Fibroblast of villous mesenchyme (primary cell): ENCODE measurements at regions not wholly inside any gene's neighbourhood (a gene's known extent, or its start where the extent isn't known, plus 50 kb on each side); places are given as distances from the start of the nearest gene placed in this dataset.

Experiments
- DNase-seq: peaks from one replicate; pipeline ENCODE4 v3.0.0-alpha.2; 2010; ENCODE audit warnings: low read depth
- H3K4me3 ChIP-seq: 2 replicates; pipeline ENCODE4 v1.5.1; 2011; ENCODE audit warnings: low read depth, mild to moderate bottlenecking, low read length
- TF ChIP-seq, protein P1 (sequence below): IDR thresholded peaks from 2 replicates; pipeline ENCODE4 v1.5.1; 2012; ENCODE audit warnings: low read depth, mild to moderate bottlenecking, low read length; ENCODE audit not compliant: insufficient read depth

DNA sequence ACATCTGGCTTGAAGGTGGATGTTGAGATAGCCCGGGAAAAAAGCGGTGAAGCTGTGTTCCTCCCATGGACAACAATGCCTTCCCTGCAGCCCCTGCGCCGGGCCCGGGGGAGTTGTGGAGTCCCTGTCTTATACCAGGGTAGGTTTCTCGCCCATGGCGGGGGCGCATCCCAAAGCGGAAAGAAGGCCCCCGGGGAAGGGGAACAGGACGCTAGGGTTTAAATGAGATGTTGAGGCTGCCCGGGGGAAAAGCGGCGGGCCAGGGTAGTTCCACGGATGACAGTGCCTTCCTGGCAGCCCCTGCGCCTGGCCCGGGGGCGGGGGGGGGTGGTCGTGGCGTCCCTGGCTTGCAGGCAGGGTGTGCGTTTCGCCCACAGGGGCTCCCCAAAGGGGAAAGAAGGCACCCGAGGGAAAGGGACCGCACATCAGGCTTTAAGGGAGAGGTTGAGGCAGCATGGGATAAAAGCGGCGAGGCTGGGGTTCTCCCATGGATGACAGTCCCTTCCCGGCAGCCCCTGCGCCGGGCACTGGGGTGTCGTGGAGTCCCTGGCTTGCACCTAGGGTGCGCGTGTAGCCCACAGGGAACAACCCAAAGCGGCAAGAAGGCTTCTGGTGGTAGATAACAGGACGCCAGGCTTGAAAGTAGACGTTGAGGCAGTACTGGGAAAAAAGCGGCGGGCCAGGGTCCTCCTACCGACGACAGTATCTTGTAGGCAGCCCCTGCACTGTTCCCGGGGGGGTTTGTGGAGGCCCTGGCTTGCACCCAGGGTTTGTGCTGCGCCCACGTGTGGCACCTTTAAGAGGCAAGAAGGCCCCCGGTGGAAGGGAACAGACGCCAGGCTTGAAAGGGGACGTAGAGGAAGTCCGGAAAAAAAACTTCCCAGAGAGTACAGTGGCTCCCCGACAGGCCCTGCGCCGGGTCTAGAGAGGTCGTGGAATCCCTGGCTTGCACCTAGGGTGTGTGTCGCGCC is 160.8 kb upstream of the ALG10B start:
- TF ChIP-seq, protein P1, sequence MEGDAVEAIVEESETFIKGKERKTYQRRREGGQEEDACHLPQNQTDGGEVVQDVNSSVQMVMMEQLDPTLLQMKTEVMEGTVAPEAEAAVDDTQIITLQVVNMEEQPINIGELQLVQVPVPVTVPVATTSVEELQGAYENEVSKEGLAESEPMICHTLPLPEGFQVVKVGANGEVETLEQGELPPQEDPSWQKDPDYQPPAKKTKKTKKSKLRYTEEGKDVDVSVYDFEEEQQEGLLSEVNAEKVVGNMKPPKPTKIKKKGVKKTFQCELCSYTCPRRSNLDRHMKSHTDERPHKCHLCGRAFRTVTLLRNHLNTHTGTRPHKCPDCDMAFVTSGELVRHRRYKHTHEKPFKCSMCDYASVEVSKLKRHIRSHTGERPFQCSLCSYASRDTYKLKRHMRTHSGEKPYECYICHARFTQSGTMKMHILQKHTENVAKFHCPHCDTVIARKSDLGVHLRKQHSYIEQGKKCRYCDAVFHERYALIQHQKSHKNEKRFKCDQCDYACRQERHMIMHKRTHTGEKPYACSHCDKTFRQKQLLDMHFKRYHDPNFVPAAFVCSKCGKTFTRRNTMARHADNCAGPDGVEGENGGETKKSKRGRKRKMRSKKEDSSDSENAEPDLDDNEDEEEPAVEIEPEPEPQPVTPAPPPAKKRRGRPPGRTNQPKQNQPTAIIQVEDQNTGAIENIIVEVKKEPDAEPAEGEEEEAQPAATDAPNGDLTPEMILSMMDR: no peak
- H3K4me3 ChIP-seq: no peak overlapping the region
- no peak for DNase-seq

DNA sequence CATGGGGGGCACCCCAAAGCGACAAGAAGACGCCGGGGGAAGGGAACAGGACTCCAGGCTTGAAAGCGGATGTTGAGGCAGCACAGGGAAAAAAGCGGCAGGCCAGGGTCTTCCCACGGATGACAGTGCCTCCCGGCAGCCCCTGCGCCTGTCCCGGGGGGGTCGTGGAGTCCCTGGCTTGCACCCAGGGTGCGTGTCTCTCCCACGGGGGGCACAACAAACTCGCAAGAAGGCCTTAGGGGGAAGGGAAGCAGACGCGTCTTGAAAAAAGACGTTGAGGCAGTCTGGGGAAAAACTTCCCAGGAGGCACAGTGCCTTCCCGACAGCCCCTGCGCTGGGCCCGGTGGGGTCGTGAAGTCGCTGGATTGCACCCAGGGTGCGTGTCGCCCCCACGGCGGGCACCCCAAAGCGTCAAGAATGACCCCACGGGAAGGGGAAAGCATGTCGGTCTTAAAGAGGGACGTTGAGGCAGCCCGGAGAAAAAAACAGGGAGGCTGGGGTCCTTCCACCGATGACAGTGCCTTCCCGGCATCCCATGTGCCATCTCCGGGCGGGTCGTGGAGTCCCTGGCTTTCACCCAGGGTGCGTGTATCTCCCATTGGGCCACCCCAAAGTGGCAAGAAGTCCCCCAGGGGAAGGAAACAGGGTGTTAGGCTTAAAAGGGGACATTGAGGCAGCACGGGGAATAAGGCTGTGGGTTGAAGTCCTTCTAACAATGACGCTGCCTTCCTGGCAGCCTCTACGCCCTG is 159.9 kb upstream of the ALG10B start:
- no peak overlapping the region for H3K4me3 ChIP-seq
- TF ChIP-seq, protein P1: no peak

DNA sequence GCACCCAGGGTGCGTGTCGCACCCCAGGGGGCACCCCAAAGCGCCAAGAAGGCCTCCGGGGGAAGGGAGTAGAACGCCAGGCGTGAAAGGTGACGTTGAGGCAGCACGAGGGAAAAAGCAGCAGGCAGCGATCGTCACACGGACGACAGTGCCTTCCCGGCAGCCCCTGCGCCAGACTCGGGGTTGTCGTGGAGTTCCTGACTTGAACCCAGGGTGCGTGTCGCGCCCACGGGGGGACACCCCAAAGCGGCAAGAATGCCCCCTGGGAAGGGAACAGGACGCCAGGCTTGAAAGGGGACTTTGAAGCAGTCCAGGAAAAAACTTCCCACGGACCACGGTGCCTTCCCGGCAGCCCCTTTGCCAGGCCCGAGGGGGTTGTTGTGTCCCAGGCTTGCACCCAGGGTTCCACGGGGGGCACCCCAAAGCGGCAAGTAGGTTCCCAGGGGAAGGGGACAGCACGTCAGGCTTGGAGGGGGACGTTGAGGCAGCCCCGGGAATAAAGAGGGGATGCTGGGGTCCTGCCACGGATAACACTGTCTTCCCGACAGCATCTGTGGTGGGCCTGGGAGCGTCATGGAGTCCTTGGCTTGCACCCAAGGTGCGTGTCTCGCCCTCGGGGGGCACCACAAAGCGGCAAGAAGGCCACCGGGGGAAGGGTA is 159.2 kb upstream of the ALG10B start:
- DNase-seq: no peak
- TF ChIP-seq, protein P1: no peak
- no peak overlapping the region for H3K4me3 ChIP-seq

More for the DNA sequence above, 159.9 kb upstream of the ALG10B start:
- DNase-seq: no peak

DNA sequence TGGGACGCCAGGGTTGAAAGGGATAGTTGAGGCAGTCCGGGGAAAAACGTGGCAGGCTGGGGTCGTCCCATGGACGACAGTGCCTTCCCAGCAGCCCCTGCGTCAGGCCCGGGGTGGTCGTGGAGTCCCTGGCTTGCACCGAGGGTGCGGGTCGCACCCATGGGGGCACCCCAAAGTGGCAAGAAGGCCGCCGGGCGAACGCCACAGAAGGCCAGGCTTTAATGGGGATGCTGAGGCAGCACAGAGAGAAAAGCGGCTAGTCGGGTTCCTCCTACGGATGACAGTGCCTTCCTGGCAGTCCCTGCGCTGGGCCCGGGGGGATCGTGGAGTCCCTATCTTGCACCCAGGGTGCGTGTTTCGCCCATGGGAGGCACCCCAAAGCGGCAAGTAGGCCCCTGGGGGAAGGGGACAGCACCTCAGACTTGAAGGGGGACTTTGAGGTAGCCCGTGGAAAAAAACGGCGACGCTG is 158.6 kb upstream of the ALG10B start:
- H3K4me3 ChIP-seq: no peak overlapping the region
- DNase-seq: no peak
- TF ChIP-seq, protein P1: no peak

DNA sequence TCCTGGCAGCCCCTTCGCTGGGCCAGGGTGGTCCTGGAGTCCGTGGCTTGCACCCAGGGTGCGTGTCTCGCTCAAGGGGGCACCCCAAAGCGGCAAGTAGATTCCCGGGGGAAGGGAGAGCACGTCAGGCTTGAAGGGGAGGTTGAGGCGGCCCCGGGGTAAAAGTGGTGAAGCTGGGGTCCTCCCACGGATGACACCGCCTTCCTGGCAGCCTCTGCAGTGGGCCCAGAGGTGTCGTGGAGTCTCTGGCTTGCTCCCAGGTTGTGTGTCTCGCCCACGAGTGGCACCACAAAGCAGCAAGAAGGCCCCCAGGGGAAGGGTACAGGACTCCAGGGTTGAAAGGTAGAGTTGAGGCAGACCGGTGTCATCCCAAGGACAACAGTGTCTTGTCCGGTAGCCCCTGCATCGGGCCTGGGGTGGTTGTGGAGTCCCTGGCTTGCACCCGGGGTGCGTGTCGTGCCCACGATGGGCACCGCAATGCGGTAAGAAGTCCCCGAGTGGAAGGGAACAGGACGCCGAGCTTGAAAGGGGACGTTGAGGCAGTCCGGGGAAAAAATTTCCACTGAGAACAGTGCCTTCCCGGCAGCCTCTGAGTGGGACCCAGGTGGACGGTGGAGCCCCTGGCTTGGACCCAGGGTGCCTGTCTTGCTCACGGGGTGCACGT is 158.0 kb upstream of the ALG10B start:
- DNase-seq: no peak
- TF ChIP-seq, protein P1: no peak
- H3K4me3 ChIP-seq: no peak overlapping the region

DNA sequence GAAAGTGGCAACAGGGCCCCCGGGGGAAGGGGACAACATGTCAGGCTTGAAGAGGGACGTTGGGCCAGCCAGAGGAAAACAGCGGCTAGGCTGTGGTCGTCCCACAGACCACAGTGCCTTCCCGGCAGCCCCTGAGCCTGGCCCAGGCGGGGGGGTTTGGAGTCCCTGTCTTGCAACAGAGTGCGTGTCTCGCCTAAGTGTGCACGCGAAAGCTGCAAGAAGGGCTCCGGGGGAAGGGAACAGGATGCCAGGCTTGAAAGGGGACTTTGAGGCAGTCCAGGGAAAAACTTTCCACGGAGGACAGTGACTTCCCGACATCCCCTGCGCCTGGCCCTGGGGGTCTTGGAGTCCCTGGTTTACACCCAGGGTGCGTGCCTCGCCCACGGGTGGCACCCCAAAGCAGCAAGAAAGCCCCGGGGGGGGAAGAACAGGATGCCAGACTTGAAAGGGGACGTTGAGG is 157.5 kb upstream of the ALG10B start:
- DNase-seq: no peak
- TF ChIP-seq, protein P1: no peak
- no peak overlapping the region for H3K4me3 ChIP-seq
